ENCODE measurements at regions not wholly inside any gene's neighbourhood (a gene's known extent, or its start where the extent isn't known, plus 50 kb on each side); places are given as distances from the start of the nearest gene placed in this dataset.
"Not testable (repeated sequence)": the region's sequence is repeated elsewhere in the genome, so short reads cannot be mapped to it uniquely, and the experiment has no call there.

GRCh38 chr10:23695825-23696420, 257.0 kb downstream of the OTUD1 start:
- in situ Hi-C loops (cut with HindIII; ENCODE audit: low pct_unique_long_range_greater_than_20kb, low sequenced_read_pairs): no loop called here
- DNase-seq (ENCODE audit: low read depth): no peak

- in situ Hi-C loops (cut with HindIII; ENCODE audit: low pct_unique_long_range_greater_than_20kb, low sequenced_read_pairs): no loop called here
- DNase-seq (ENCODE audit: low read depth): no peak
Measured at GRCh38 chr10:23696476-23696875, 257.6 kb downstream of the OTUD1 start.

DNA sequence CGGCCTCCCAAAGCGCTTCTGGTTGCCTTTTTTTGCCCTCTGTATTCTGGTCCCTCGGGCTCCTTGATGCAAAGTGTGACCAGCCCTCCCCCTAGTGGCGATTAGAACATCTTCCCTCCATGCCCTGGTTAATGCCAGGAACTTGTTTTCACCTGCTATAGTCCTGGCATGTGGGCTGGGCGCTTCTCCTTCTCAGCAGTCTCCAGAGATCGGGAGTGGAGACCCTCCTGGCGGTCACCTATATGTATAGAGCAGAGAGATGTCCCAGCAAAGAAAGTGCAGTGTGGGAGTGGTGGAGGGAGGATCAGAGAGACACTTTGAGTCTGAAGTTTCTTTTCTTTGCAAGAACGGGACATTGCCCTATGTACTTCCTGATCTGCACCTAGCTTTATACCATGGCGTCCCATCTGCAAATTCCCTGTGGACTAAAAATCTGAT, 264.1 kb downstream of the OTUD1 start:
- DNase-seq (ENCODE audit: low read depth): peak; percentile 54
- in situ Hi-C loops (cut with HindIII; ENCODE audit: low pct_unique_long_range_greater_than_20kb, low sequenced_read_pairs): no loop called here

GRCh38 chr10:23715363-23715762, 276.5 kb downstream of the OTUD1 start:
- no peak for DNase-seq (ENCODE audit: low read depth)
- in situ Hi-C loops (cut with HindIII; ENCODE audit: low pct_unique_long_range_greater_than_20kb, low sequenced_read_pairs): no loop called here

- DNase-seq (ENCODE audit: low read depth): no peak
- in situ Hi-C loops (cut with HindIII; ENCODE audit: low pct_unique_long_range_greater_than_20kb, low sequenced_read_pairs): no loop called here
Measured at GRCh38 chr10:23717913-23718312, 279.0 kb downstream of the OTUD1 start.

DNA sequence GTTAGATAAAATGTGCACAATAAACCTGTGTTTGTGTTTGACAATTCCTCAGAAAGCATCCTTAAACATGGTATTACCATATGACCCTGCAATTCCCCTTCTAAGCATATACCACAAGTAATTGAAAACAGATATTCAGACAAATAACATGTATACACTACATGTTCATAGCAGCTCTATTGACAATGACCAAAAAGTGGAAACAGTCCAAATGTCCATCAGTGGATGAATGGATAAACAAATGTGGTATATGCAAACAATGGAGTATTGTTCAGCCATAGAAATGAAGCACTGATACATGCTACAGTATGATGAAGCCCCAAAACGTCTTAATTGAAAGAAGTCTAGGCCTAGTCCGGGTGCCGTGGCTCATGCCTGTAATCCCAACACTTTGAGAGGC, 280.1 kb downstream of the OTUD1 start:
- in situ Hi-C loops (cut with HindIII; ENCODE audit: low pct_unique_long_range_greater_than_20kb, low sequenced_read_pairs): no loop called here
- no peak for DNase-seq (ENCODE audit: low read depth)

GRCh38 chr10:23723796-23724195, 284.9 kb downstream of the OTUD1 start:
- in situ Hi-C loops (cut with HindIII; ENCODE audit: low pct_unique_long_range_greater_than_20kb, low sequenced_read_pairs): no loop called here
- DNase-seq (ENCODE audit: low read depth): no peak

- in situ Hi-C loops (cut with HindIII; ENCODE audit: low pct_unique_long_range_greater_than_20kb, low sequenced_read_pairs): no loop called here
- no peak for DNase-seq (ENCODE audit: low read depth)
Measured at GRCh38 chr10:23725548-23725947, 286.7 kb downstream of the OTUD1 start.

DNA sequence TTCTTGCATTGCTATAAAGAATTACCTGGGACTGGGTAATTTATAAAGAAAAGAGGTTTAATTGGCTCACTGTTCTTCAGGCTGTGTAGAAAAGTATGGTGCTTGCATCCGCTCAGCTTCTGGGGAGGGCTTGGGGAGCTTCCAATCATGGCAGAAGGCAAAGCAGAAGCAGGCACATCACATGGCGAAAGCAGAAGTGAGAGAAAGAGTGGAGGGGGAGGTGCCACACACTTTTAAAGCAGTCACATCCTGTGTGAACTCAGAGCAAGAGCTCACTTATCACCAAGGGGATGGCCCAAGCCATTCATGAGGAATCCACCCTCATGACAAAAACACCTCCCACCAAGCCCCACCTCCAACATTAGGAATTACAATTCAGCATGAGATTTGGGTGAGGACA, 303.5 kb downstream of the OTUD1 start:
- no peak for DNase-seq (ENCODE audit: low read depth)
- in situ Hi-C loops (cut with HindIII; ENCODE audit: low pct_unique_long_range_greater_than_20kb, low sequenced_read_pairs): no loop called here

DNA sequence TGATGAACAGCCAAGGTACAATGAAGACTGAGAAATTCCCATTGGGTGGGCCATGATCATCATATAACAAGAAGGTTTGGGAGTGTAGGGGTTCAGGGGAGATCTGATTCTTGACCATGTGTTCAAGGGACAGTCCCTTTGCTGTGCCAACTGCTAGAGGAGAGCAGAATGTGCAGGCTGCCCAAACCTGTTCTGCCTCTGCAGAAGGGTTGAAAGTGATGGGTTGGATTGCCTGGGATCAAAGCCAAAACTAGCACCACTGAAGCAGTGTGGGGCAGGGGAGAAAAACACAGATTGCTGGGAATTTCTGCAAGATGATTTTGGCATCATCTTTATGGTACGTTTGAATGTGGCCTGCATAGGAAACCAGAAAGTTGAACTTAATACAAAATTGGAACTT, 303.9 kb downstream of the OTUD1 start:
- in situ Hi-C loops (cut with HindIII; ENCODE audit: low pct_unique_long_range_greater_than_20kb, low sequenced_read_pairs): no loop called here

GRCh38 chr10:23754179-23754578, 315.3 kb downstream of the OTUD1 start:
- DNase-seq (ENCODE audit: low read depth): no peak
- in situ Hi-C loops (cut with HindIII; ENCODE audit: low pct_unique_long_range_greater_than_20kb, low sequenced_read_pairs): no loop called here

More for the DNA sequence above, 303.9 kb downstream of the OTUD1 start:
- no peak for DNase-seq (ENCODE audit: low read depth)

- DNase-seq (ENCODE audit: low read depth): no peak
- in situ Hi-C loops (cut with HindIII; ENCODE audit: low pct_unique_long_range_greater_than_20kb, low sequenced_read_pairs): no loop called here
Measured at GRCh38 chr10:23754941-23755340, 316.1 kb downstream of the OTUD1 start.

DNA sequence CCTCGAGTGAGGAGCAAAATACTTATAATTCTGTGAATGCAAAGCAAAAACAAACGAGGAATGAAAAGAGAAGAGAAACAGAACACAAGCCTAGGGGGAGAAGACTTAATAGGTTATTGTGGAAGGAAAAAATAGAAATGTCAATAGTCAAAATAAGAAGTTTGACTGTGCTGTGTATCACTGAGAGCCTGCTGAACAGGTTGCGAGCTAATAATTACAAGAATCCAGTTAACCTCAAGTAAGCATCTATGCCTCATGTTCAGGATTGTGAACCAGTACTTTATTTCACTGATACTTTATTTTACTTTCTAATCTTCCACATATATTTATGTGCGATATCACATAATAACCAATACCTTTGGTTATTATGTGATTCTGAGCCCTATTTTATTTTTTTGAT, 316.7 kb downstream of the OTUD1 start:
- in situ Hi-C loops (cut with HindIII; ENCODE audit: low pct_unique_long_range_greater_than_20kb, low sequenced_read_pairs): no loop called here
- DNase-seq (ENCODE audit: low read depth): no peak

- no peak for DNase-seq (ENCODE audit: low read depth)
- in situ Hi-C loops (cut with HindIII; ENCODE audit: low pct_unique_long_range_greater_than_20kb, low sequenced_read_pairs): no loop called here
Measured at GRCh38 chr10:23768281-23768680, 329.4 kb downstream of the OTUD1 start.

GRCh38 chr10:23777153-23777552, 338.3 kb downstream of the OTUD1 start:
- no peak for DNase-seq (ENCODE audit: low read depth)
- in situ Hi-C loops (cut with HindIII; ENCODE audit: low pct_unique_long_range_greater_than_20kb, low sequenced_read_pairs): no loop called here

GRCh38 chr10:23779301-23779700, 340.4 kb downstream of the OTUD1 start:
- in situ Hi-C loops (cut with HindIII; ENCODE audit: low pct_unique_long_range_greater_than_20kb, low sequenced_read_pairs): no loop called here
- DNase-seq (ENCODE audit: low read depth): no peak

GRCh38 chr10:23780331-23780730, 341.5 kb downstream of the OTUD1 start:
- in situ Hi-C loops (cut with HindIII; ENCODE audit: low pct_unique_long_range_greater_than_20kb, low sequenced_read_pairs): no loop called here
- DNase-seq (ENCODE audit: low read depth): no peak

DNA sequence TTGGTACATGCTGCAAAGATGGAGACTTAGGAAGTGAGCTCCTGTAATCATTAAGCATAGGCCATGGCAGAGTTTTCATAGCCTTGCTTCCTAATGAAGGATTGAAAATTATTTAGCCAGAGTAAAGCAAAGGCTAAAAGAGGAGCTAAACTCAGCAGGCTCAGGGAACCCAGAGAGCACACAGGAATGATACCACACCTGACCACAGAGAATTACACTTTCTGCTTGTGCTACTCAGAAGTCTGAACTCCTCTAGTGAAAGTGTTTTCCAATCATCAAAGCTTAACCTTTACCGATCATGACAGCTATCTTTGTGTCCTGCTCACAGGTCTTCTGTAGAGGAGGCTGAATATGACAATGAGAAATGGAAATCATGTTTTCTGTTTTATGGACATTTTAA, 347.7 kb downstream of the OTUD1 start:
- no peak for DNase-seq (ENCODE audit: low read depth)
- in situ Hi-C loops (cut with HindIII; ENCODE audit: low pct_unique_long_range_greater_than_20kb, low sequenced_read_pairs): no loop called here

- no peak for DNase-seq (ENCODE audit: low read depth)
- in situ Hi-C loops (cut with HindIII; ENCODE audit: low pct_unique_long_range_greater_than_20kb, low sequenced_read_pairs): no loop called here
Measured at GRCh38 chr10:23793577-23793976, 354.7 kb downstream of the OTUD1 start.

DNA sequence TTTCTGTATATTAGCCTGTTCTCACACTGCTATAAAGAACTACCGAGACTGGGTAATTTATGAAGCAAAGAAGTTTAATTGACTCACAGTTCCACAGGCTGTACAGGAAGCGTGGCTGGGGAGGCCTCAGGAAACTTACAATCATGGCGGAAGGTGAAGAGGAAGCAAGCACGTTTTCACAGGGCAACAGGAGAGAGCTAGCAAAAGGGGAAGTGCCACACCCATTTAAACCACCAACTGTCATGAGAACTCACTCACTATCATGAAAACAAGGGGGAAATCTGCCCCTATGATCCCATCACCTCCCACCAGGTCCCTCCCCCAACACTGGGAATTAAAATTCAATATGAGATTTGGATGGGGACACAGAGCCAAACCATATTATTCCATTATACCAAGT, 358.6 kb downstream of the OTUD1 start:
- not testable (repeated sequence) for DNase-seq (ENCODE audit: low read depth)

DNA sequence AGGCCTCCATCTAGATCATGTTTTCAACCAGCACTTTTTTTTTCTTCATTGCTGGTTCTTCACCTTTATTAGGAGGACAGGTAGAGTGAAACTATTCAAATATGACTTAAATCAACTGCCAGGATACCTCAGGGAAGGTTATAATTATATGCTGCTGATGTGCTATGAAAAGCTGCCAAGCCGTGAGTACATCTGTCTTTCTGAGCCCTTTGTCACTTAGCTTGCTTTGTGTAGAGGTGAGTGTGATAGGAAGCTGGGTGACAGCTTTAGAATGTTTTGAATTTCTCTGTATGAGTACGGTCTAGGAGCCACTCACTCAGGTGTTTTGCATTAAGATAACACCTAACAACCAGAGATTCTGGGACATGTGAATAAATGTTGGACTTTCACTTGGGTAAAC, 365.2 kb downstream of the OTUD1 start:
- in situ Hi-C loops (cut with HindIII; ENCODE audit: low pct_unique_long_range_greater_than_20kb, low sequenced_read_pairs): no loop called here

More for the DNA sequence above, 358.6 kb downstream of the OTUD1 start:
- in situ Hi-C loops (cut with HindIII; ENCODE audit: low pct_unique_long_range_greater_than_20kb, low sequenced_read_pairs): not testable (repeated sequence)

More for the DNA sequence above, 365.2 kb downstream of the OTUD1 start:
- DNase-seq (ENCODE audit: low read depth): no peak

Data from Caki2 (cell line).